RWPE2 (cell line): ENCODE measurements at regions not wholly inside any gene's neighbourhood (a gene's known extent, or its start where the extent isn't known, plus 50 kb on each side); places are given as distances from the start of the nearest gene placed in this dataset.

Experiments
- ATAC-seq: fragments of 200-7000 bp; cut with Tn5 transposase; 3 replicates; pipeline ENCODE4 v1.9.1; 2021; ENCODE audit warnings: low read depth
- DNase-seq: peaks from one replicate; pipeline ENCODE4 v3.0.0-alpha.2; 2020; ENCODE audit warnings: low spot score
- H3K27ac ChIP-seq: fragments of 450-650 bp; 2 replicates; pipeline ENCODE4 v1.5.1; 2017; ENCODE audit warnings: mild to moderate bottlenecking; ENCODE audit not compliant: poor library complexity, severe bottlenecking
- H3K27me3 ChIP-seq: fragments of 250-450 bp; sonication (Bioruptor Pico); 2 replicates; pipeline ENCODE4 v1.5.1; 2021; ENCODE audit warnings: mild to moderate bottlenecking, moderate library complexity; ENCODE audit not compliant: insufficient read depth, poor library complexity, severe bottlenecking
- H3K36me3 ChIP-seq: fragments of 250-450 bp; sonication (Bioruptor Pico); 2 replicates; pipeline ENCODE4 v1.5.1; 2020; ENCODE audit warnings: low read depth, mild to moderate bottlenecking, moderate library complexity
- H3K4me1 ChIP-seq: fragments of 250-450 bp; sonication (Bioruptor Pico); 2 replicates; pipeline ENCODE4 v1.5.1; 2021; ENCODE audit warnings: mild to moderate bottlenecking, moderate library complexity; ENCODE audit not compliant: insufficient read depth, poor library complexity, severe bottlenecking
- H3K4me3 ChIP-seq: fragments of 250-450 bp; sonication (Bioruptor Pico); 2 replicates; pipeline ENCODE4 v1.5.1; 2021; ENCODE audit warnings: mild to moderate bottlenecking, moderate library complexity; ENCODE audit not compliant: severe bottlenecking
- H3K9me3 ChIP-seq: fragments of 250-450 bp; sonication (Bioruptor Pico); 2 replicates; pipeline ENCODE4 v1.5.1; 2021; ENCODE audit warnings: mild to moderate bottlenecking, moderate library complexity; ENCODE audit not compliant: severe bottlenecking
- TF ChIP-seq, protein P1 (sequence below): fragments of 450-650 bp; IDR thresholded peaks from one replicate; pipeline ENCODE4 v1.5.1; 2017; ENCODE audit warnings: mild to moderate bottlenecking, moderate library complexity; ENCODE audit not compliant: poor library complexity, severe bottlenecking

DNA sequence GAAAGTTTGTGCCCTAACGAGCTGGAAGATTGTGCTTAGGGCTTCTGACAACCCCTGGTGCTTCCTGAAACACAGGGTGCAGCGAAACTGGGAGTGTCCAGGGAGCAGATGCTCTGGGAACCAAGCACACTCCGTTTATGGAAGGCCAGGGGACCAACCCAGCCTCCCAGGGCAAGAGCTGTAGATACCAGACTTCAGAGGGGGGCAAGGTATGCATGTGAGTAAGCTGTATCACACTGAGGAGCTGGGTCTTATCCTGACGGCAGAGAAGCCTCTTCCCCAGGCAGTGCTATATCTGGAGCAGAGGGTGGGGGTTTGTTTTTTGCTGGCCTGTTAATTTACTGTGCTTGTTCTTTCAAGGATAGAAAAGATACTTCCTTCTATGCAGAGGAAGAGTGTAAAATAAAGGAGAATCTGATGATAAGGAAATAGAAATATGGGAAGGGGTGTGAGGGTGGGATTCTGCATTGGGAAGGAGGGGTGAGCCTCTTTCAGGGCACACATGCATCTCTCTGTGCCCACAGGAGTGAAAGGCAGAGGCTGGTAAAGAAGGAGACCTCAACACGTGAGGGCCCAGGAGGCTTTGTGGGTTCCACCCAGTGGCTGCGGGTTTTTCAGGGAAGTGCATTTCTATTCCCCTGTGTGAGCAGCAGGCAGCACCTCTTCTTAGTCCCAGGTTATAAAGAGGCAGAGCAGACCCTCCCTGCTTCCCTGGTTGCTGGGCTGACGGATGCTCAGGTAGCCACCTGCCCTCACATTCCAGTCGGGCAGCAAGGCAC, 314.1 kb downstream of the TCERG1L start:
- Histone ChIP-seq H3K36me3 (no peaks in the 10 kb centered on the region), H3K4me3 (no peak overlapping the region), H3K9me3 (no peaks in the 10 kb centered on the region), H3K27ac (no peak overlapping the region), H3K27me3 (no peaks in the 10 kb centered on the region), H3K4me1 (no peaks in the 10 kb centered on the region)
- TF ChIP-seq, protein P1, sequence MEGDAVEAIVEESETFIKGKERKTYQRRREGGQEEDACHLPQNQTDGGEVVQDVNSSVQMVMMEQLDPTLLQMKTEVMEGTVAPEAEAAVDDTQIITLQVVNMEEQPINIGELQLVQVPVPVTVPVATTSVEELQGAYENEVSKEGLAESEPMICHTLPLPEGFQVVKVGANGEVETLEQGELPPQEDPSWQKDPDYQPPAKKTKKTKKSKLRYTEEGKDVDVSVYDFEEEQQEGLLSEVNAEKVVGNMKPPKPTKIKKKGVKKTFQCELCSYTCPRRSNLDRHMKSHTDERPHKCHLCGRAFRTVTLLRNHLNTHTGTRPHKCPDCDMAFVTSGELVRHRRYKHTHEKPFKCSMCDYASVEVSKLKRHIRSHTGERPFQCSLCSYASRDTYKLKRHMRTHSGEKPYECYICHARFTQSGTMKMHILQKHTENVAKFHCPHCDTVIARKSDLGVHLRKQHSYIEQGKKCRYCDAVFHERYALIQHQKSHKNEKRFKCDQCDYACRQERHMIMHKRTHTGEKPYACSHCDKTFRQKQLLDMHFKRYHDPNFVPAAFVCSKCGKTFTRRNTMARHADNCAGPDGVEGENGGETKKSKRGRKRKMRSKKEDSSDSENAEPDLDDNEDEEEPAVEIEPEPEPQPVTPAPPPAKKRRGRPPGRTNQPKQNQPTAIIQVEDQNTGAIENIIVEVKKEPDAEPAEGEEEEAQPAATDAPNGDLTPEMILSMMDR = no peak
- no peak for ATAC-seq
- DNase-seq = no peak

DNA sequence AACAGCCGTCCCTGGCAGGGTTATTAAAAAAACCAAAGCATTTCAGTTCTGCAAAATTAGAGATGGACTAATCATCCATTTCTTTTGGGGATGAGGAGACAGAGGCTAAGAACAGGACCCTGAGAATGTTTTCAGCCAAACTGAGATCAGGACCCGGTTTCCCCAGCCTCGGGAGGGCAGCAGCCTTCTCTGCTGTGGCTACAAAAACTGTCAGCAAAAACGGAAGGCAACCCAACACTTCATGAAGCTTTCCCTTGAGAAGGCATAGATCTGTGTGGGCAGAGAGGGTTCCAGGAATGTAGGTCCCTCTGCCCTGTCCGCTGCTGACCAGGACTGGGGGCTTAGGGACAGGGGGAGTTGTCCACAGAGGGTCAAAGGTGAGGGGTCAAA, 313.5 kb downstream of the TCERG1L start:
- TF ChIP-seq, protein P1 = no peak
- ATAC-seq = no peak
- no peak for DNase-seq
- no peak overlapping the region for H3K4me3 ChIP-seq
- no peaks in the 10 kb centered on the region for H3K36me3 ChIP-seq
- no peaks in the 10 kb centered on the region for H3K9me3 ChIP-seq
- H3K4me1 ChIP-seq = no peaks in the 10 kb centered on the region
- no peak overlapping the region for H3K27ac ChIP-seq
- H3K27me3 ChIP-seq = no peaks in the 10 kb centered on the region

DNA sequence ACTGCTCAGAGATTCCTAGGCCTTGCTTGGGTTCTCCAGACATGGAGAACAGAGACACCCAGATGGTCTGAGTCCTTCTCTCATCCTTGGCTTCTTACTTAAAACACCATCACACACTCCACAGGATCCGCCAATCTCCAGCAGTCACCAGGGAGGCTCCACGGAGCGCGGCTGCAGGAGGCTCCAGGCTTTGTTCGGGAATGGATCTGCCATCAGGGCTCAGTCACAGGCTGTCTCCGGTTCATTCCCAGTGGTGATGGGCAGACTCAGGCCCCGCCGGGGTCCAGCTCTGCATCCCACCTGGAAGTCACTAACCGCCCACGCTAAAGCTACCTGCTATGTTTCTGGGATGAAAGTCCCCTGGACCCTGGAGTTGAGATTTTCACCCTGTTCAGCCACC, 312.9 kb downstream of the TCERG1L start:
- Histone ChIP-seq H3K36me3 (no peaks in the 10 kb centered on the region), H3K27me3 (no peaks in the 10 kb centered on the region), H3K4me3 (no peak overlapping the region), H3K27ac (no peak overlapping the region), H3K9me3 (no peaks in the 10 kb centered on the region), H3K4me1 (no peaks in the 10 kb centered on the region)
- TF ChIP-seq, protein P1 = no peak
- DNase-seq (no peak), ATAC-seq (no peak)

DNA sequence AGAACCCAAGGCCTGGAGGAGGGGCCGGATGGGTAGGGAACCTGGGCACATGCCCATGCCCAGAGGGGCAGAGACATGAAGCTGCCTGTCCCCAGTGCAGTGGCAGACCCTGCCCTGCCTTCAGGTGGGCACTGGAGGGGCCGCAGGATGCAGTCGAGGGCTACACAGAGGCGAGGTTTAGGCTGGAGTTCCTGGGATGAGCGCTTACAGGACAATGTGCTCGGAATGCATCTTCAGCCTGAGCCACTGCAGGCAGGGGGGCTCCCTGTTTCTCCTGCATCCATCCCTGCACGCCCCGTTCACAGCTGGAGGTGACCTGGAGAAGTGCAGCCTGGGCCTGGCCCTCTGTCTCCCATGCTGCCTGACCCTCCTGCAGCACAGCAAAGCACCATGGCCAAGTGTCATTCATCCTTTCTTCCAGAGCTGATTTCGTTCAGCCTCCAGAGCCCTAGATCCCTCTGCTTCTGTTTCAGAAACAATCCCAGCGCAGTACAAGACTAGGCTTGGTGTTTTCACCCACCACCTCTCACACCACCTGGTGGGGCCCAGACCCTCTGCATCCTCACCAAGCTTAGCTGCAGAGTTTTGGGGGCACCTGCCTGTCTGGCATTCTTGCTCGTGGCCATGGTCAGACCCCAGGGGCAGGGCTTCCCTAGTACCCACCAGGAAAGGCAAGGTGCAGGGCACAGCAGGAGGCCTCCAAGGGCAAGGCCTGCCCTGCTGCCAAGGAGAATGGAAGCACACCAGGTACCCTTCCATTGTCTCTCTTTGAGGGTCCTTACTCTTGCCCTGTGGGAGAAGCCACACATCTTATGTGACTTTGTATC, 311.9 kb downstream of the TCERG1L start:
- no peak overlapping the region for H3K27ac ChIP-seq
- no peak for ATAC-seq
- DNase-seq = no peak
- no peaks in the 10 kb centered on the region for H3K36me3 ChIP-seq
- TF ChIP-seq, protein P1 = no peak
- H3K27me3 ChIP-seq = no peaks in the 10 kb centered on the region
- H3K4me3 ChIP-seq = no peak overlapping the region
- no peaks in the 10 kb centered on the region for H3K4me1 ChIP-seq
- H3K9me3 ChIP-seq = no peaks in the 10 kb centered on the region
